SK-N-SH (cell line): ENCODE measurements at regions not wholly inside any gene's neighbourhood (a gene's known extent, or its start where the extent isn't known, plus 50 kb on each side); places are given as distances from the start of the nearest gene placed in this dataset.

Experiments
- CHD2 ChIP-seq: fragments of 150-350 bp; IDR thresholded peaks from 2 replicates; pipeline ENCODE4 v1.6.1; 2018; ENCODE audit warnings: low read length; ENCODE audit not compliant: partially characterized antibody
- CTCF ChIP-seq: fragments of 200-600 bp; sonication (generic); IDR thresholded peaks from 2 replicates; pipeline ENCODE4 v1.6.1; 2017; ENCODE audit warnings: antibody characterized with exemption, mild to moderate bottlenecking, moderate library complexity
- EP300 ChIP-seq, 2 experiments: IDR thresholded peaks; 2 replicates each; pipeline versions ENCODE4 v1.4.0 to v1.6.1; 2012; ENCODE audit warnings: borderline replicate concordance in 1 of 2, low read depth in 1 of 2, low read length in 1 of 2
- GABPA ChIP-seq: IDR thresholded peaks from 2 replicates; pipeline ENCODE4 v1.4.0; 2012; ENCODE audit warnings: low read depth, mild to moderate bottlenecking
- GATA2 ChIP-seq: sonication (generic); formaldehyde crosslinking; IDR thresholded peaks from 2 replicates; pipeline ENCODE4 v1.5.0; 2020; ENCODE audit warnings: mild to moderate bottlenecking, missing genetic modification reagents
- NFIC ChIP-seq: IDR thresholded peaks from 2 replicates; pipeline ENCODE4 v1.4.0; 2012; ENCODE audit warnings: borderline replicate concordance
- POLR2AphosphoS5 ChIP-seq: IDR thresholded peaks from 2 replicates; pipeline ENCODE4 v1.6.1; 2012; ENCODE audit warnings: low read depth, low read length
- RAD21 ChIP-seq: IDR thresholded peaks from 2 replicates; pipeline ENCODE4 v1.6.1; 2012; ENCODE audit warnings: mild to moderate bottlenecking, low read length
- RFX5 ChIP-seq: IDR thresholded peaks from 2 replicates; pipeline ENCODE4 v1.6.1; 2012; ENCODE audit warnings: mild to moderate bottlenecking, improper control_type of control experiment, low read length
- TCF12 ChIP-seq: IDR thresholded peaks from 2 replicates; pipeline ENCODE4 v1.4.0; 2012
- TEAD4 ChIP-seq: IDR thresholded peaks from 2 replicates; pipeline ENCODE4 v1.4.0; 2012; ENCODE audit warnings: mild to moderate bottlenecking, borderline replicate concordance; ENCODE audit not compliant: insufficient read depth
- YY1 ChIP-seq: IDR thresholded peaks from 2 replicates; pipeline ENCODE4 v1.4.0; 2012; ENCODE audit warnings: low read depth, mild to moderate bottlenecking
- TF ChIP-seq, protein P1 (sequence below): IDR thresholded peaks from 2 replicates; pipeline ENCODE4 v1.6.1; 2012; ENCODE audit warnings: mild to moderate bottlenecking, low read depth, low read length, moderate library complexity
- TF ChIP-seq, protein P2 (sequence below): IDR thresholded peaks from 2 replicates; pipeline ENCODE4 v1.4.0; 2012; ENCODE audit warnings: low read depth

DNA sequence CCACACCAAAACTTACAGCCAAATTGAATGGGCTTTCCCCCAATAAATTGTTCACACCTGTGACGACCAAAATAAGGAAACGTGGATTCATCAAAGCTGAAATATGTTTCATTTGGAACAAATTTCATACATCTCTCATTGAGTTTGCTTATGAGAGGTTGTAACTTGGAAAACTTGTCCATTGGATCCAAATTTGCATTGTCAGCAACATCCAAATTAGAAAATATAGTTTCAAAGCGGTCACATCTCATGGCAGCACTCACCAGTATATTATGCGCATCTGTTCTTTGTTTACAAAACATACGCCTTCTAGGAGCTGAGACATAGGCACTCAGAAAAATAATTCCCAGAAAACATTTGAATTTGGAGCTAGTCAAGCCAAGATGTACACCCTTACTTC, 1028.2 kb upstream of the USP15 start:
- no peak for TF ChIP-seq GATA2 (CRISPR knock-in tag)
- TF ChIP-seq EP300 (IDR thresholded peaks at IDR 0.05; ENCODE audit: borderline replicate concordance in 1 of 2, low read depth in 1 of 2, low read length in 1 of 2), result no peak
- no peak for TF ChIP-seq CTCF
- TF ChIP-seq CHD2, result no peak
- TF ChIP-seq POLR2AphosphoS5, result no peak
- TF ChIP-seq, protein P1, sequence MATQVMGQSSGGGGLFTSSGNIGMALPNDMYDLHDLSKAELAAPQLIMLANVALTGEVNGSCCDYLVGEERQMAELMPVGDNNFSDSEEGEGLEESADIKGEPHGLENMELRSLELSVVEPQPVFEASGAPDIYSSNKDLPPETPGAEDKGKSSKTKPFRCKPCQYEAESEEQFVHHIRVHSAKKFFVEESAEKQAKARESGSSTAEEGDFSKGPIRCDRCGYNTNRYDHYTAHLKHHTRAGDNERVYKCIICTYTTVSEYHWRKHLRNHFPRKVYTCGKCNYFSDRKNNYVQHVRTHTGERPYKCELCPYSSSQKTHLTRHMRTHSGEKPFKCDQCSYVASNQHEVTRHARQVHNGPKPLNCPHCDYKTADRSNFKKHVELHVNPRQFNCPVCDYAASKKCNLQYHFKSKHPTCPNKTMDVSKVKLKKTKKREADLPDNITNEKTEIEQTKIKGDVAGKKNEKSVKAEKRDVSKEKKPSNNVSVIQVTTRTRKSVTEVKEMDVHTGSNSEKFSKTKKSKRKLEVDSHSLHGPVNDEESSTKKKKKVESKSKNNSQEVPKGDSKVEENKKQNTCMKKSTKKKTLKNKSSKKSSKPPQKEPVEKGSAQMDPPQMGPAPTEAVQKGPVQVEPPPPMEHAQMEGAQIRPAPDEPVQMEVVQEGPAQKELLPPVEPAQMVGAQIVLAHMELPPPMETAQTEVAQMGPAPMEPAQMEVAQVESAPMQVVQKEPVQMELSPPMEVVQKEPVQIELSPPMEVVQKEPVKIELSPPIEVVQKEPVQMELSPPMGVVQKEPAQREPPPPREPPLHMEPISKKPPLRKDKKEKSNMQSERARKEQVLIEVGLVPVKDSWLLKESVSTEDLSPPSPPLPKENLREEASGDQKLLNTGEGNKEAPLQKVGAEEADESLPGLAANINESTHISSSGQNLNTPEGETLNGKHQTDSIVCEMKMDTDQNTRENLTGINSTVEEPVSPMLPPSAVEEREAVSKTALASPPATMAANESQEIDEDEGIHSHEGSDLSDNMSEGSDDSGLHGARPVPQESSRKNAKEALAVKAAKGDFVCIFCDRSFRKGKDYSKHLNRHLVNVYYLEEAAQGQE, result no peak
- TF ChIP-seq GABPA, result no peak
- no peak for TF ChIP-seq RFX5
- TF ChIP-seq NFIC, result no peak
- TF ChIP-seq, protein P2, sequence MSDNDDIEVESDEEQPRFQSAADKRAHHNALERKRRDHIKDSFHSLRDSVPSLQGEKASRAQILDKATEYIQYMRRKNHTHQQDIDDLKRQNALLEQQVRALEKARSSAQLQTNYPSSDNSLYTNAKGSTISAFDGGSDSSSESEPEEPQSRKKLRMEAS, result no peak
- no peak for TF ChIP-seq RAD21
- TF ChIP-seq YY1, result no peak
- TF ChIP-seq TCF12, result no peak
- no peak for TF ChIP-seq TEAD4
